ENCODE measurements at regions not wholly inside any gene's neighbourhood (a gene's known extent, or its start where the extent isn't known, plus 50 kb on each side); places are given as distances from the start of the nearest gene placed in this dataset.

DNA sequence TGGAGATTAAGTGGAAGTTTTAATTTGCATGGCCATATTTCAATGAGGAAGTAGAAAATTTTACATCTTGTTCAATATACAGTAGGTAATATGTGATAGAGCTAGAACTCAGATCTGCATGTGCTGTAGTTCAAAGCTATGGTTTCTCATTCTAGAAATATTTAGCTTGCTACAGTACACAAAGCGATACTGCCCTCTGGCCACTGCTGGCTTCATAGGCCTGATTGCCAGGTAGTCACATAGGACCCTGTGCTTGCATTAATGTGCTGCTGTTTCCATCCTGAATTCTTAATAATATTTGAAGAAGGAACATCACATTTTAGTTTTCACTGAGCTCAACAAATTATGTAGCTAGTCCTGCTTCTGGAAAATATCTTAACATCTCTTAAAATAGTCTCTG is 87.0 kb downstream of the PLSCR2 start:
- Histone ChIP-seq H3K27me3 (ENCODE audit: insufficient read depth, low read depth, severe bottlenecking) (no peaks in the 10 kb centered on the region), H3K4me3 (ENCODE audit: low read depth, low read length) (no peak overlapping the region), H3K27ac (no peak overlapping the region), H3K9me3 (ENCODE audit: severe bottlenecking) (no peaks in the 10 kb centered on the region), H3K36me3 (no peaks in the 10 kb centered on the region)
- no peak for DNase-seq
- 0 out of 2 replicates have a peak, but pooled peaks have one; percentile 11 for TF ChIP-seq CTCF (IDR thresholded peaks at IDR 0.05; ENCODE audit: low read depth, low read length)

- Histone ChIP-seq H3K27ac (no peak overlapping the region), H3K36me3 (no peaks in the 10 kb centered on the region), H3K27me3 (ENCODE audit: insufficient read depth, low read depth, severe bottlenecking) (no peaks in the 10 kb centered on the region), H3K4me3 (ENCODE audit: low read depth, low read length) (no peak overlapping the region), H3K9me3 (ENCODE audit: severe bottlenecking) (no peaks in the 10 kb centered on the region)
- TF ChIP-seq CTCF (IDR thresholded peaks at IDR 0.05; ENCODE audit: low read depth, low read length), result no peak
- no peak for DNase-seq
Observed at GRCh38 chr3:146380046-146380445, 89.3 kb downstream of the PLSCR2 start.

GRCh38 chr3:146375219-146375618 is 94.1 kb downstream of the PLSCR2 start:
- Histone ChIP-seq H3K36me3 (no peaks in the 10 kb centered on the region), H3K9me3 (ENCODE audit: severe bottlenecking) (no peaks in the 10 kb centered on the region), H3K27me3 (ENCODE audit: insufficient read depth, low read depth, severe bottlenecking) (no peaks in the 10 kb centered on the region), H3K4me3 (ENCODE audit: low read depth, low read length) (no peak overlapping the region), H3K27ac (no peak overlapping the region)
- DNase-seq, result no peak
- TF ChIP-seq CTCF (IDR thresholded peaks at IDR 0.05; ENCODE audit: low read depth, low read length), result no peak

DNA sequence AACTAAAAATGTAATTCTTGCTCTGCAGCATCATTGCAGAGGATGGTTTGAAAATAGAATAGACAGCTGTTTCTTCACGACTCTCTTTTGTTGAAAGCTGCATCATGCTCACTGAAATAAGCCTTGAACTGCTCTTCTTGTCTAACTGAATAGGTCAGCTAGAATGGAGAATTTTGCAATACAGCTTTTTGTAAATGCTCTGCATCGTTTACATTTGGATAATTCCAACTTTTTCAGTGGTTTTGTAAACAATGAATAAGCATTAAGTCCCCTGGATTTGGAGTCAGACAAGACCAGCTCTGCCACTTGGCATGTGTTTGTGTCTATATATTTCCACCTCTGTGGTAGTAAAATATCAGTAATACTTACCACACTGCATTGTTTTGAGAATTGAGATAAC is 95.2 kb downstream of the PLSCR2 start:
- H3K27ac ChIP-seq, result no peak overlapping the region
- no peak for DNase-seq
- no peak for TF ChIP-seq CTCF (IDR thresholded peaks at IDR 0.05; ENCODE audit: low read depth, low read length)
- H3K9me3 ChIP-seq (ENCODE audit: severe bottlenecking), result no peaks in the 10 kb centered on the region
- no peak overlapping the region for H3K4me3 ChIP-seq (ENCODE audit: low read depth, low read length)
- H3K27me3 ChIP-seq (ENCODE audit: insufficient read depth, low read depth, severe bottlenecking), result no peaks in the 10 kb centered on the region
- no peaks in the 10 kb centered on the region for H3K36me3 ChIP-seq

- Histone ChIP-seq H3K9me3 (ENCODE audit: severe bottlenecking) (no peaks in the 10 kb centered on the region), H3K27me3 (ENCODE audit: insufficient read depth, low read depth, severe bottlenecking) (no peaks in the 10 kb centered on the region), H3K4me3 (ENCODE audit: low read depth, low read length) (no peak overlapping the region), H3K27ac (no peak overlapping the region), H3K36me3 (no peaks in the 10 kb centered on the region)
- no peak for TF ChIP-seq CTCF (IDR thresholded peaks at IDR 0.05; ENCODE audit: low read depth, low read length)
- DNase-seq, result no peak
Observed at GRCh38 chr3:146371902-146372301, 97.5 kb downstream of the PLSCR2 start.

DNA sequence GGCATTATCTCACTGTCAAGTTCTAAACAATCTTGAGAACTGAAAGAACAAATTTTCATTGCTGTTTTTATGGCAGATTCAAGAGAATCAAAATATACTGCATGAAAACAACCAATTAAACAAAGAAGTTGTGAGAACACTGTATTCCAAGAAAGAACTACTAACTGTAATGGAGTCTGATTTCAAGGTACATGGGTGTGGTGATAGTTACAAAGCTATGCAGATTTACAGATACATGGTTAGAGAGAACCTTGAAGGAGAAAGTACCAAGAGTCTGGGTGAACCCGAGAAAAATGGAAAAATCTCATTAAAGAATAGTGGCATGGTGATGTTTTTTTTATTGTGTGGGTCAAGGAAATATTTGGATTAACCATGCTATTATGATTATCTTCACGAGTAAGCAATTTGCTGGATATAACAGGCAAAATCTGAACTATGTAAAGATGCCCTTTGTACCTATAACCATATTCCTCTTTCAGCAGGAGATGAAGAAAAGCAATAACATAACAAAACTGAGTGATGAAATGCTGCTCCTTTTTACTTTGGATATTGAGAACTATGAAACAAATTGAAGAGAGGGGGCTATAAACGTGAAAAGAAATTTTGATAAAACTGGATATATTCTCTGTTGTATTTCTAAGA is 100.4 kb downstream of the PLSCR2 start:
- Histone ChIP-seq H3K36me3 (no peaks in the 10 kb centered on the region), H3K9me3 (ENCODE audit: severe bottlenecking) (no peaks in the 10 kb centered on the region), H3K27ac (no peak overlapping the region), H3K27me3 (ENCODE audit: insufficient read depth, low read depth, severe bottlenecking) (no peaks in the 10 kb centered on the region), H3K4me3 (ENCODE audit: low read depth, low read length) (no peak overlapping the region)
- no peak for DNase-seq
- no peak for TF ChIP-seq CTCF (IDR thresholded peaks at IDR 0.05; ENCODE audit: low read depth, low read length)

All from WERI-Rb-1 (cell line).